ENCODE measurements at regions not wholly inside any gene's neighbourhood (a gene's known extent, or its start where the extent isn't known, plus 50 kb on each side); places are given as distances from the start of the nearest gene placed in this dataset.

GRCh38 chr6:15977050-15977449 lies 151.8 kb upstream of the MYLIP start:
- no peak for TF ChIP-seq CTCF (IDR thresholded peaks at IDR 0.05; ENCODE audit: low read depth, low read length, missing control alignments)
- DNase-seq (ENCODE audit: low read depth), result no peak
- no peak overlapping the region for H3K4me3 ChIP-seq (ENCODE audit: low read depth, low read length)

GRCh38 chr6:15974817-15975216 lies 154.1 kb upstream of the MYLIP start:
- DNase-seq (ENCODE audit: low read depth), result no peak
- no peak overlapping the region for H3K4me3 ChIP-seq (ENCODE audit: low read depth, low read length)
- no peak for TF ChIP-seq CTCF (IDR thresholded peaks at IDR 0.05; ENCODE audit: low read depth, low read length, missing control alignments)

GRCh38 chr6:15970517-15970916 lies 158.4 kb upstream of the MYLIP start:
- DNase-seq (ENCODE audit: low read depth), result no peak
- TF ChIP-seq CTCF (IDR thresholded peaks at IDR 0.05; ENCODE audit: low read depth, low read length, missing control alignments), result no peak
- no peak overlapping the region for H3K4me3 ChIP-seq (ENCODE audit: low read depth, low read length)

- TF ChIP-seq CTCF (IDR thresholded peaks at IDR 0.05; ENCODE audit: low read depth, low read length, missing control alignments), result no peak
- no peak overlapping the region for H3K4me3 ChIP-seq (ENCODE audit: low read depth, low read length)
- DNase-seq (ENCODE audit: low read depth), result no peak
Observed at GRCh38 chr6:15969236-15969778, 159.6 kb upstream of the MYLIP start.

- TF ChIP-seq CTCF (IDR thresholded peaks at IDR 0.05; ENCODE audit: low read depth, low read length, missing control alignments), result no peak
- H3K4me3 ChIP-seq (ENCODE audit: low read depth, low read length), result no peak overlapping the region
- DNase-seq (ENCODE audit: low read depth), result no peak
Observed at GRCh38 chr6:15968519-15968918, 160.4 kb upstream of the MYLIP start.

GRCh38 chr6:15966000-15966520 lies 162.8 kb upstream of the MYLIP start:
- TF ChIP-seq CTCF (IDR thresholded peaks at IDR 0.05; ENCODE audit: low read depth, low read length, missing control alignments), result no peak
- no peak overlapping the region for H3K4me3 ChIP-seq (ENCODE audit: low read depth, low read length)
- no peak for DNase-seq (ENCODE audit: low read depth)

GRCh38 chr6:15962449-15962764 lies 166.5 kb upstream of the MYLIP start:
- peak; percentile 45 for DNase-seq (ENCODE audit: low read depth)
- no peak for TF ChIP-seq CTCF (IDR thresholded peaks at IDR 0.05; ENCODE audit: low read depth, low read length, missing control alignments)
- no peak overlapping the region for H3K4me3 ChIP-seq (ENCODE audit: low read depth, low read length)

Measured in GM12864 (cell line).